ENCODE measurements at regions not wholly inside any gene's neighbourhood (a gene's known extent, or its start where the extent isn't known, plus 50 kb on each side); places are given as distances from the start of the nearest gene placed in this dataset.

- TF ChIP-seq TAF1 (IDR thresholded peaks at IDR 0.05; ENCODE audit: low read depth, low read length) (no peak), SPI1 (IDR thresholded peaks at IDR 0.05; ENCODE audit: low read depth, low read length) (no peak)
Measured at GRCh38 chr3:154668187-154668586, 238.2 kb upstream of the GPR149 start.
